NT2/D1 (cell line): ENCODE measurements at regions not wholly inside any gene's neighbourhood (a gene's known extent, or its start where the extent isn't known, plus 50 kb on each side); places are given as distances from the start of the nearest gene placed in this dataset.

Experiments used
- SUZ12 ChIP-seq: IDR thresholded peaks from 2 replicates; pipeline ENCODE4 v1.6.1; 2011; ENCODE audit not compliant: insufficient read length, insufficient read depth; ENCODE audit errors: extremely low read depth
- YY1 ChIP-seq: IDR thresholded peaks from 2 replicates; pipeline ENCODE4 v1.6.1; 2011; ENCODE audit not compliant: insufficient read length, insufficient read depth
- ZNF274 ChIP-seq: IDR thresholded peaks from 2 replicates; pipeline ENCODE4 v1.6.1; 2011; ENCODE audit warnings: mild to moderate bottlenecking, low read depth, low read length

DNA sequence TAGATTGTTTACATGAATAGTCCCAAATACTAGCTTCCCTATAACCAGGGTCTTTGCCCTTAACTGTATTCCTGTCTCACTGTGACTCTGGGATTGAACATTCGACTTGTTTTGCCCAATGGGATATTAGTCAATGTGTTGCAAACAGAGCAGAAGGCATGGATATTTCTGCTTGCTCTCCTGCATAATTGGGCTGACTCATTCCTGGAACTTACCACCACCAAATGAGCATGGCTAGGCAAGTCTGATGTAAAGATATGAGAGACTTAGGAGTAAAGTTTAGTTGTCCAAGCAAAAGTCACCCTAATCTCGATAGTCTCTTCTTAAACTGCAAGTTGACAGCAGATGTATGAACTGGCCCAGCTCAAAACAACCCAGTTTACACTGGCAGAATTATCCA, 273.5 kb upstream of the CCNG1 start:
- TF ChIP-seq YY1 (no peak), SUZ12 (no peak), ZNF274 (no peak)
